ENCODE measurements at regions not wholly inside any gene's neighbourhood (a gene's known extent, or its start where the extent isn't known, plus 50 kb on each side); places are given as distances from the start of the nearest gene placed in this dataset.

DNA sequence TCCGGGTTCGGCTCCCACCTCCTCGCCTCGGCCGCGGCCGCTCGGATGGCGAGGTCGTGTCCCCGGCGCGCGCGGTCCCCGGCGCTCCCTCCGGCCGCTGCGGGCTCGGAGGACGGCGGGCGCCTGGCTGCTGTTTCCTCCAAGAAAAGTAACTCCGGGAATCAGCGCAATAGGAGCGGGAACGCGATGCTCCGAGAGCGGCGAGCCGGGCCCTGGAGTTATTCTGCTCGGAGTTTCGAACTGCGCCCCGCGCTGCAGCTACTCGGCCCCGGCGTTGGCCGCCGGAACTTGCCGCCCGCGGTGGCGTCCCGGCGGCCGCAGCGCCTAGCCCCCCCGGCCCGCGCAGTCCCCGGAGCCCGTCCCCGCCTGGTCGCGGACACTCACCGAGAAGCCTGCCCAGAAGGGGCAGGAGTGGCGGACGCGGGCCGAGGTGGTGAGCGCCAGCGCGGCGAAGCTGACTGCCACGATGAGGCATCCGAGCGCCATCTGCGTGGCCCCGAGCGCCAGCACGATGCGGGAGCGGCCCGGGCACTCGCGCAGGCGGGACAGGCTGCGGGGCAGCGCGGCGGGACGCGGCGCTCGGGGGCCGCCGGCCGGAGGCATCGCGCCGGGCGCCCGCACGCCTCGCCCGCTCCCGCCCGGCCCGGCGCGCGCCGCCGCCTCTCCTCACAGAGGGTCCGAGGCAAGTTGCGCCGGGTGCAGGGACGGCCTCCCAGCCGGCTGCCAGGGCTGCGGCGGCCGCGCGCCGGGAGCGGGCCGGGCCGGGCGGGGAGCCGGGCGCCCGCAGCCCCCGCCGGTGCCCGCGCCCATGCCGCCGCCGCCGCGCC is 251.9 kb downstream of the TJP1 start:
- DNase-seq (ENCODE audit: low read depth), result peak; percentile 16
- TF ChIP-seq, protein P1, sequence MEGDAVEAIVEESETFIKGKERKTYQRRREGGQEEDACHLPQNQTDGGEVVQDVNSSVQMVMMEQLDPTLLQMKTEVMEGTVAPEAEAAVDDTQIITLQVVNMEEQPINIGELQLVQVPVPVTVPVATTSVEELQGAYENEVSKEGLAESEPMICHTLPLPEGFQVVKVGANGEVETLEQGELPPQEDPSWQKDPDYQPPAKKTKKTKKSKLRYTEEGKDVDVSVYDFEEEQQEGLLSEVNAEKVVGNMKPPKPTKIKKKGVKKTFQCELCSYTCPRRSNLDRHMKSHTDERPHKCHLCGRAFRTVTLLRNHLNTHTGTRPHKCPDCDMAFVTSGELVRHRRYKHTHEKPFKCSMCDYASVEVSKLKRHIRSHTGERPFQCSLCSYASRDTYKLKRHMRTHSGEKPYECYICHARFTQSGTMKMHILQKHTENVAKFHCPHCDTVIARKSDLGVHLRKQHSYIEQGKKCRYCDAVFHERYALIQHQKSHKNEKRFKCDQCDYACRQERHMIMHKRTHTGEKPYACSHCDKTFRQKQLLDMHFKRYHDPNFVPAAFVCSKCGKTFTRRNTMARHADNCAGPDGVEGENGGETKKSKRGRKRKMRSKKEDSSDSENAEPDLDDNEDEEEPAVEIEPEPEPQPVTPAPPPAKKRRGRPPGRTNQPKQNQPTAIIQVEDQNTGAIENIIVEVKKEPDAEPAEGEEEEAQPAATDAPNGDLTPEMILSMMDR (IDR thresholded peaks at IDR 0.05; ENCODE audit: low read length, missing control alignments), result no peak
- peak overlapping the region; percentile 25 for H3K4me3 ChIP-seq (replicated peaks; ENCODE audit: low read depth, low read length)

DNA sequence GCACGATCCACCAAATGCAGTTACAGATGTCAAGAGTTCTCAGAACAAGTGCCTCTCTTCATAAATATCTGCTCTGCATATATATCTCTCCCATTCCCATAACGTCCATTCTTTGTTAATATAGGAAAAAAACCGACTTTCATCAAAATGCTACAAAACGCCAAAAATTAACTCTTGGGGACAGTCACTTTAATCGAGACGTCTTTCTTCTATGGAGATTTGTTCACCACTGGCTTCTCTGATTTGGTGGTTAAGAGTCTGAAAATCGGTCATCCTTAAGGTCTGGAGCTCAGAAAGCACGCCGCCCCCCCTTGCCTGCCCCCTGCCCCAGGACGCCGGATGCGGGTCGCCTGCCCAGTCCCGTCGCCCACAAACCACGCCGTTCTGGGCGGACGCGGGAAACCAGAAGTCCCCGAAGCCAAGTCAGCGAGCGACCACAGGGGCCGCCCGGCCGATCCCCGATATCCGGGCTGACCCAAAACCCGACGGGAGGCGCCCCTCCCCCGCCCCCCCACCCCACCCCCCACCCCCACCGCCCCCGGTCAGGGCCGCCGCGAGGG is 252.7 kb downstream of the TJP1 start:
- DNase-seq (ENCODE audit: low read depth), result no peak
- no peak overlapping the region for H3K4me3 ChIP-seq (replicated peaks; ENCODE audit: low read depth, low read length)
- TF ChIP-seq, protein P1 (IDR thresholded peaks at IDR 0.05; ENCODE audit: low read length, missing control alignments), result no peak

DNA sequence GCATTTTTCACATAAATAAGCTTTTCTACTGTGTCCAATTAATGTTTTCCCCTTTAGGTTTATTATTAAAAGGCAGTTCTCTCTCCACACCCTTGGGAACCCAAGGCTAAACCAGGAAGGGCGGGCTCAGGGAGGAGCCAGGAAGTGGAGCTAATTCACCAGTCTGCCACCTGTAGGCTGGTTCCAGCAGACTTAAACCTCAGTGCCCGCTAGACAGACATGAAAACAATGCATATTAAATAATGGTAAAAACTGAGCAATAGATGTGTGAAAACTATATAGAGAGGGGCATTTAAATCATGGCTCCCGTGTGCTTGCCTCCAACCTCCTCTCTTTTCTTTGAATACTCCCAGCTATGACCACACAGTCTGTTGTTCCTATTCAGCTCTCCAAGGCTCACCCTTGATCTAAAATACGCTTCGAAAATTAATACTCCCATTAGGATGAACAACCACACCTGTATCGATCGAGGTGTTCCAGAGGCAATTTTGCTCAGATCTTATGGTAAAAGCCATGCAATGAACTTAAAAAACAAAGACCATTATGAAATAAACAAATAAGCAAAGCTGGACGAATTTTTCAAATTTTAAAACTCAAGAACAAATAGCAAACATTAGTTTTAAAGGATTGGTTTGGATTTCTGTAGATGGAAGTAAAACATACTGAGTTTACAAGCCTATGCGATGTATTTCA is 253.3 kb downstream of the TJP1 start:
- no peak overlapping the region for H3K4me3 ChIP-seq (replicated peaks; ENCODE audit: low read depth, low read length)
- TF ChIP-seq, protein P1 (IDR thresholded peaks at IDR 0.05; ENCODE audit: low read length, missing control alignments), result peak; percentile 18
- peak; percentile 8 for DNase-seq (ENCODE audit: low read depth)

DNA sequence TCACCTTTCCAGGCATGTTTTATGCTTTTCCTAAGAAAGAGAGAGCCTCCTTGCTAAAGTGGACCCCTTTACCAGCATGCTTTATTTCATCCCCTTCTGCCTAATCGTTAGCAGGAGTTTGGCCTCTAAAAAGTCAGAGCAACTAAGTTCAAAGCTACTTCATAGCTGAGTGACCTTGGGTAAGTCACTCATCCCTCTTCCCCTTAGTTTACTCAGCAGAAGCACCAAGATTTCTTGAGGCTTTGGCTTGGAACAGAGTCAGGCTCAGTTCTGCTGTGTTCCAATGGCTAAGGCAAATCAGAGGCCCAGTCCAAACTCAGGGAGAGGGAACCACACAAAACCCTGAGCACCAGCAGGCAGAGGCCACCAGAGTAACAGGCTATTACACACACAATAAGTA is 254.9 kb downstream of the TJP1 start:
- H3K4me3 ChIP-seq (replicated peaks; ENCODE audit: low read depth, low read length), result no peak overlapping the region
- TF ChIP-seq, protein P1 (IDR thresholded peaks at IDR 0.05; ENCODE audit: low read length, missing control alignments), result no peak
- DNase-seq (ENCODE audit: low read depth), result no peak

DNA sequence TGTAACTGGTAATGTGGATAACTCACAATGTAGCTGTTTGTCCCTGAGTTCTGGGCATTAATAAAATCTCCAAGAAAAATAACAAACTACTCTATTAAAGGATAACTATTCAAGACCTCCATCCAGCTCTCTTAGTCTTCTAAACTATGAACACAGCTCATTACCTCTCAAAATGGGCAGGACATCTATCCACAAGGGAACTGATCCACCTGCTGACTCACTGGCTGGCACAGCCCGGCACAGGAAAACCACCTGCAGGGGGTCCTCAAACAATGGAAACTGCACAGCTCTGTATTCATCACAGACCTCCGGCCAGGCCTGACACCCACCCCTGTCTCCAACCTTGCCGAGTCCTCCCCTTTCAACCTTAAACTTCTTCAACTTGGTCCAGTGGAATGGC is 255.4 kb downstream of the TJP1 start:
- DNase-seq (ENCODE audit: low read depth), result no peak

DNA sequence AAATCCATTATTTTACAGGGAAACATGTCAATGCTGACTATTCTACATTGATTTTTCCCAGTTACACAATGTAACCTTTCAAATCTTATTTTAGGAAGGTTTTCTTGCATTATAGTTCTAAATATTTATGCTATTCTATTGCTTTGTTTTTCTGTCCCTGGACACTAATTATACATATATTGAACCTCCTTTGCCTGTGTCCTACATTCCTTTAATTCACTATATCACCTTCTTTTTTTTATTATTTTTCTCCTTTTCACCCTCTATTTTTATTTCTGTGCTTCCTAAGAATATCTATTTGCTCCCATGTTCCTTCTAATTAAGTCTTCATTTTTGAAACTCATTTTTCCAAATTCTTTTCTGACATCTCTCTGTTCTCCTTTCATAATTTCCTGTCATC is 259.2 kb downstream of the TJP1 start:
- TF ChIP-seq, protein P1 (IDR thresholded peaks at IDR 0.05; ENCODE audit: low read length, missing control alignments), result no peak
- DNase-seq (ENCODE audit: low read depth), result no peak
- no peak overlapping the region for H3K4me3 ChIP-seq (replicated peaks; ENCODE audit: low read depth, low read length)

More for the DNA sequence above, 255.4 kb downstream of the TJP1 start:
- no peak overlapping the region for H3K4me3 ChIP-seq (replicated peaks; ENCODE audit: low read depth, low read length)
- TF ChIP-seq, protein P1 (IDR thresholded peaks at IDR 0.05; ENCODE audit: low read length, missing control alignments), result no peak

Measured in fibroblast of pulmonary artery (primary cell).